Effector memory CD4-positive, alpha-beta T cell (primary cell): ENCODE measurements at regions not wholly inside any gene's neighbourhood (a gene's known extent, or its start where the extent isn't known, plus 50 kb on each side); places are given as distances from the start of the nearest gene placed in this dataset.
"Not testable (repeated sequence)": the region's sequence is repeated elsewhere in the genome, so short reads cannot be mapped to it uniquely, and the experiment has no call there.

Source experiments
- DNase-seq, 3 donors: peaks; one replicate each; pipeline ENCODE4 v3.0.0-alpha.2; 2020
- H3K27ac ChIP-seq: 2 replicates; pipeline ENCODE4 v1.7.0; 2013; ENCODE audit warnings: mild to moderate bottlenecking, low read length, moderate library complexity; ENCODE audit not compliant: insufficient read depth, poor library complexity, severe bottlenecking
- H3K27me3 ChIP-seq: replicated peaks from 2 replicates; pipeline ENCODE4 v1.7.0; 2013; ENCODE audit warnings: mild to moderate bottlenecking, low read length; ENCODE audit not compliant: insufficient read depth, control insufficient read depth, poor library complexity, severe bottlenecking
- H3K36me3 ChIP-seq: 2 replicates; pipeline ENCODE4 v1.7.0; 2013; ENCODE audit warnings: mild to moderate bottlenecking, low read length, moderate library complexity; ENCODE audit not compliant: control insufficient read depth, insufficient read depth
- H3K4me1 ChIP-seq: 2 replicates; pipeline ENCODE4 v1.7.0; 2013; ENCODE audit warnings: low read length, mild to moderate bottlenecking; ENCODE audit not compliant: control insufficient read depth, insufficient read depth, poor library complexity, severe bottlenecking
- H3K4me3 ChIP-seq: 2 replicates; pipeline ENCODE4 v1.7.0; 2013; ENCODE audit warnings: low read length, low read depth, mild to moderate bottlenecking; ENCODE audit not compliant: insufficient read depth, poor library complexity, severe bottlenecking
- H3K9me3 ChIP-seq: 2 replicates; pipeline ENCODE4 v1.7.0; 2013; ENCODE audit warnings: mild to moderate bottlenecking, low read length, moderate library complexity; ENCODE audit not compliant: control insufficient read depth

DNA sequence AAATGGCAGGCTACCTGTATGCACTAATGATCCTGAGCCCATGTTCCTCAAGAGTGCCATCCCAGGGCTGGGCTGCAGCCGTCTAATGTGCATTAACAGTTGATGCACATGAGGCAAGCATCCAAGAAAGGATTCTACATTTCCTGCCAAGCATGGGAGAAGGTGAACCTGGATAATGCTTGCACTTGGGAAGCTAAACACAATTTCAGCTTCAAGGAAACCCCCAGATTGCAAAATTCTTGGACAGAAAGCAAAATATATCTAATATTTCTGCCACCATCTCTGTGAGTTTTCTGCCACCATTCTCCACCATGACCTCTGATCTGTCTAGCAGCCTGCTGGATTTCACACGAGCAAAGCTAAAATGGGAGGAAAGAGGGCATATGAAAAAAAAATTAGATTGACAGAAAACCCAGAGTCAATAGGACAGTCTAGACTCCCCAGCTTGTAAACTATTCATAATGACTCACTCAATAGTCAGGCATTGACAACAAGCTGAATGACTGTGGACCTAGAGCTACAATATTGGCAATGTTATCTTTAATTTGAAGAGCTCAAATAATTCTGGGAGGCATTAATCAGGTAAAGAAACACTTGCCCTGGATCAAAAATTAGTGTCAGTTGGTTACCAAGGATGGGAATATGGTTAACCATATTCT, 91.9 kb upstream of the BCL2L14 start:
- Histone ChIP-seq H3K4me1 (peaks cover 24% of the 10 kb centered on the region), H3K27ac (peak overlapping the region; percentile 79), H3K4me3 (no peak overlapping the region), H3K27me3 (no peaks in the 10 kb centered on the region), H3K36me3 (no peaks in the 10 kb centered on the region), H3K9me3 (no peaks in the 10 kb centered on the region)
- DNase-seq: no peak

DNA sequence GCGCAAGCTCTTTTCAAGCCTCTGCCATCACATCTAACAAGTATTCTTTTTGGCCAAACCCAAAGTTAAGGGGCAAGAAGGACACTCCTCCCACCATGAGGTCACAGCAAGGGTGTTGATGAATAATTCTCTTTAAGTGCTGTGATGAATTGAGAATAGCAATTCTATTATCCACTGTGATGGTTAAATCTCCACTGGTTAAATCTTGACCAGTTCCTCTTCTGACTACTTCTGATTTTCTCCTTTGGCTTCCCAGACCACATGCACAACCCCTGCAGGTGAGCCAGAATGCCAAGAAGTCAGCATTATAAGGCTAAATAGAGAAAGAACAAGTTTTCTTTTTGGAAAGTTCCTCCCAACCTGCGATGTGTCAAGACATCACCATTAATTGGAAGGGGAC, 90.6 kb upstream of the BCL2L14 start:
- no peak for DNase-seq
- Histone ChIP-seq H3K9me3 (no peaks in the 10 kb centered on the region), H3K27me3 (no peaks in the 10 kb centered on the region), H3K4me1 (peaks cover 24% of the 10 kb centered on the region), H3K36me3 (no peaks in the 10 kb centered on the region), H3K4me3 (no peak overlapping the region), H3K27ac (peak overlapping the region; percentile 79)

DNA sequence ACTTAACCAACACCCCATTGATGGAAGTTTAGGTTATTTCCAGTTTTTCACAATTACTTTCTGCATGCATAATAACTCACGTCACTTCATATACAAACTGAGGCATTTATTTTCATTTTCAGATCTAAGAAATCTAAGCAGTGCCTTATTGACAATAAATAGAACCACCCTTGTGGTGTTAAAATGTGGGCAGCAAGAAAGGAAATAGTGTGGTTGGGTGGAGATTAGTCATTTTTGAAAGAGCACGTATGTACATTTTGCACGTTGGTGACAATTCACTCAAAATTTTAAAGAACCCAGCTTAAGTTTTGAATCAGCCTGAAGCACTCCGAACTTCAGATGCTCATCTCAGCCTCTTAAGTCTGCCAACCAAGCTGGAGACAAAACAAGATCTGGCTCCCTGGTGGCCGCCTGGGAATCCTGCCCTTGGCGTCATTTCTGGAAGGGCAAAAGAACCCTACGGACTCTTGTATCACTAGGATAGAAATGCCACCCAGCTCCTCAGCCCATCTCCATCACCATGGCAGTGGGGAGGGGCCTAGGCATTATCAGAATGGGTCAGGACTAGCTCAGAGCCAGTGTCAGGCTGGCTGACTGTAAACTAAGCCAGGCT, 89.5 kb upstream of the BCL2L14 start:
- Histone ChIP-seq H3K4me1 (peaks cover 24% of the 10 kb centered on the region), H3K9me3 (no peaks in the 10 kb centered on the region), H3K4me3 (no peak overlapping the region), H3K27me3 (no peaks in the 10 kb centered on the region), H3K36me3 (no peaks in the 10 kb centered on the region), H3K27ac (peak overlapping the region; percentile 79)
- peak; percentile 23 to 42 (median 30) for DNase-seq

DNA sequence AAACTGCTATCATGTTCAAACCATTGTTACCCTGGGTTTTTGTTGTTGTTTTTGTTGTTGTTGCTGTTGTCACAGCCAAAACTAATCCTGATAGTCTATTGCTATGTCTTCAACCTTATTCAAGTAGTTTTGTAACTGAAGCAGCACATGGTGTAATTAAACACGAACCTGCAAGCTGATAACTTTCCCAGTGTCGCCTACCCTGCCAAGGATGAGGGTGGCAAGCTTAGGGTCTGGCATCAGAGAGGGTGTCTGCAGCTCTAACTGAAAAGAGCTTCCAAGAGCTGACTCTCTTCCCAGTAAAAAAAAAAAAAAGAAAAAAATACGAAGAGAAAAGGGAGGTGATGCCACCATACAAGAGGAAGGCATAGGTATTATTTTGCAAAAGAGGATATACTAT, 86.3 kb upstream of the BCL2L14 start:
- Histone ChIP-seq H3K9me3 (no peaks in the 10 kb centered on the region), H3K4me3 (no peak overlapping the region), H3K36me3 (no peaks in the 10 kb centered on the region), H3K27me3 (no peaks in the 10 kb centered on the region), H3K27ac (no peak overlapping the region), H3K4me1 (peaks cover 24% of the 10 kb centered on the region)
- no peak for DNase-seq

DNA sequence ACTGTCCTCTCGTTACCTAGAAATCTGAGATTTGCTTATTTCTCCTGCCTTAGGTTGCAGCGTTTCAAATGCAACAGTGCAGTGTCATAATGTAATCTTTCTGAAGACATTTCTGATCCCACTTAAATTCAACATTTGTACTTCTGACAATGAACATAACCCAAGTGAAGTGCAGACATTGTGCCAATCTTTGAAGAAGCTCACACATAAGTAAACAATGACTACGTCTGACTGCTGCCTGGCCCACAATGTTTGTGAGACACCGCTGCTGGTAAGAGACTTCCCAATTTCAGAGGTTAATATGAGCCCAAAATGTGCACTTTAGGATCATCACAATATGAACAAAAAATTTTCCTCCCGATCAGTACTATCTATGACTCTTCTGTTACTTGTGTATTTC, 84.6 kb upstream of the BCL2L14 start:
- H3K9me3 ChIP-seq: no peaks in the 10 kb centered on the region
- H3K36me3 ChIP-seq: no peaks in the 10 kb centered on the region
- no peaks in the 10 kb centered on the region for H3K27me3 ChIP-seq

DNA sequence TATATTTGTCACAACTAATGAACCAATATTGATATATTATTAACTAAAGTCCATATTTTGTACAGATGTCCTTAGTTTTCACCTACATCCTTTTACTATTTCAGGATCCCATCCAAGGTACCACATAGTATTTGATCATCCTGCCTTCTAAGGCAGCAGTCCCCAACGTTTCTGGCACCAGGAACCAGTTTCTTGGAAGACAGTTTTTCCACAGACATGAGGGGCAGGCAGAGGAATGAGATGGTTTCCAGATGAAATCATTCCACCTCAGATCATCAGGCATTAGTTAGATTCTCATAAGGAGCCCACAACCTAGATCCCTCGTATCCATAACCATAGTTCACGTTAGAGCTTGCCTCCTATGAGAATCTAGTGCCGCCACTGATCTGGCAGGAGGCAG, 82.8 kb upstream of the BCL2L14 start:
- H3K9me3 ChIP-seq: no peaks in the 10 kb centered on the region
- DNase-seq: no peak
- no peak overlapping the region for H3K27ac ChIP-seq
- no peaks in the 10 kb centered on the region for H3K36me3 ChIP-seq
- H3K4me1 ChIP-seq: no peaks in the 10 kb centered on the region
- no peak overlapping the region for H3K4me3 ChIP-seq
- no peaks in the 10 kb centered on the region for H3K27me3 ChIP-seq

More for the DNA sequence above, 84.6 kb upstream of the BCL2L14 start:
- no peak overlapping the region for H3K27ac ChIP-seq
- H3K4me1 ChIP-seq: peaks cover 12% of the 10 kb centered on the region
- DNase-seq: no peak
- no peak overlapping the region for H3K4me3 ChIP-seq

DNA sequence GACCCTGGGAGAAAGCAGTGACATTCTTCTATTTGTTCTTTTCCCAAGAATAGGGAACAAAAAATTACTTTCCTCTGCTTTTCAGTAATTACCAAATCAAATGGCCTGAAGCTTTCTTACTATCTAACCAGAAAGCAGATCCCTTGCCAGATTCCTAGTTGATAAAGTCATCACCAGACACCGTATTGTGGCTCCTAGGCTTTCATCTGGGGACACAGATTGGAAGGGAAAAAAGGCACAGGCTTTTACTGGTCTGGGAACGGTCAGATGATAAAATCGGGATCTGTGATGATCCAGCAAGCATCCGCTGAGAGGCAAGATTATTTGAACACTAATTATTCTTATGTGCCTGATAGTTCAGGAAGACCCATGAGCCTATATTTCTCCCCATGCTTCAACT, 79.1 kb upstream of the BCL2L14 start:
- H3K4me1 ChIP-seq: no peaks in the 10 kb centered on the region
- H3K4me3 ChIP-seq: no peak overlapping the region
- H3K27ac ChIP-seq: no peak overlapping the region
- no peak for DNase-seq
- no peaks in the 10 kb centered on the region for H3K36me3 ChIP-seq
- H3K27me3 ChIP-seq: no peaks in the 10 kb centered on the region
- no peaks in the 10 kb centered on the region for H3K9me3 ChIP-seq

DNA sequence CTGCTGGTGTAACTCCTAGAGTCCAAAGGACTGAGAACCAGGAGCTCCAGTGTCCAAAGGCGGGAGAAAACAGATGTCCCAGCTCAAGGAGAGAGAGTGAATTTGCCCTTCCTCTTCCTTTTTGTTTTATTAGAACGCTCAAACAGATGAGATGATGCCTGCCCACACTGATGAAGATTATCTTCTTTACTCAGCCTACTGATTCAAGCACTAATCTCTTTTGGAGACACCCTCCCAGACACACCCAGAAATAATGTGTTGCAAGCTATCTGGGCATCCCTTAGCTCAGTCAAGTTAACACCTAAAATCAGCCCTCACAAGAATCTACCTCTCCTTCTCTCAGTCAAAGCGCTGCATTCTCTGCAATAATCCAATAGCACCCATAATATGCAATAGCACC, 78.2 kb upstream of the BCL2L14 start:
- no peak for DNase-seq
- H3K9me3 ChIP-seq: no peaks in the 10 kb centered on the region
- no peak overlapping the region for H3K27ac ChIP-seq
- no peak overlapping the region for H3K4me3 ChIP-seq
- H3K27me3 ChIP-seq: no peaks in the 10 kb centered on the region
- H3K4me1 ChIP-seq: no peaks in the 10 kb centered on the region
- H3K36me3 ChIP-seq: no peaks in the 10 kb centered on the region

DNA sequence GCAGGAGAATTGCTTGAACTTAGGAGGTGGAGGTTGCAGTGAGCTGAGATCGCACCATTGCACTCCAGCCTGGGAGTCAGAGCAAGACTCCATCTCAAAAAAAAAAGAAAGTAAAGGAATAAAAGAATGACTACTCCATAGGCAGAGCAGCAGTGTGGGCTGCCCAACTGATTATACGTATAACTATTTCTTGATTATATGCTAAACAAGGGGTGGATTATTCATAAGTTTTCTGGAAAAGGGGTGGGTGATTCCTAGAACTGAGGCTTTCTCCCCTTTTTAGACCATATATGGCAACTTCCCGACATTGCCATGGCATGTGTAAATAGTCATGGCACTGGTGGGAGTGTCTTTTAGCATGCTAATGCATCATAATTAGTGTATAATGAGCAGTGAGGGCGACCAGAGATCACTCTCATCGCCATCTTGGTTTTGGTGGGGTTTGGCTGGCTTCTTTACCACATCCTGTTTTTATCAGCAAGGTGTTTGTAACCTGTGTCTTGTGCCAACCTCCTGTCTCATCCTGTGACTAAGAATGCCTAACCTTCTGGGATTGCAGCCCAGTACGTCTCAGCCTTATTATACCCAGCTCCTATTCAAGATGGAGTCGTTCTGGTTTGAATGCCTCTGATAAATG, 72.3 kb upstream of the BCL2L14 start:
- H3K27ac ChIP-seq: peak overlapping the region; percentile 40
- H3K4me3 ChIP-seq, H3K9me3 ChIP-seq, H3K27me3 ChIP-seq, H3K36me3 ChIP-seq: not testable (repeated sequence)
- DNase-seq: peak; percentile 17 to 50 (median 32)
- H3K4me1 ChIP-seq: peaks cover 16% of the 10 kb centered on the region

DNA sequence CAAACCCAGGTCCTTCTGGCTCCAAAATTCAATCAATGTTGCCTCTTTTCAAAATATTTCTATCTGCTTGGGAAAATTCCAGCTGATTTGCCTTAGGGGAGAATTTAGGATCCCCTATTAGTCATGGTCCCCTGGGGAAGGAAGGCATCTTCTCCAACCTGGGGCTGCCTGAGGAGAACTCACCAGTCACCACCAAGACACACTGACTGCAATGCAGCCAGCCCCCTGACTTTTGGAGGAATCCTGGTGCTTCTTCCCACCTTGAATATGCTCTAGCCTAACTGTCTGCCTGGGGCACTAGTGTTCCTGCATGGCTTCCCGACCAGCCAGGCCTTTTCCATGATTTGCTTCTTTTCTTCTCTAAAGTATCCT, 71.8 kb upstream of the BCL2L14 start:
- no peak overlapping the region for H3K4me3 ChIP-seq
- peaks cover 16% of the 10 kb centered on the region for H3K4me1 ChIP-seq
- H3K27me3 ChIP-seq: no peaks in the 10 kb centered on the region
- no peaks in the 10 kb centered on the region for H3K9me3 ChIP-seq
- no peak for DNase-seq
- H3K27ac ChIP-seq: peak overlapping the region; percentile 40
- H3K36me3 ChIP-seq: no peaks in the 10 kb centered on the region
